Gastrocnemius medialis (tissue), 4 donors: ENCODE measurements at regions not wholly inside any gene's neighbourhood (a gene's known extent, or its start where the extent isn't known, plus 50 kb on each side); places are given as distances from the start of the nearest gene placed in this dataset.

Experiments
- POLR2A ChIP-seq, 2 donors: fragments of 450-650 bp; IDR thresholded peaks; one replicate each; pipeline ENCODE4 v1.6.1; 2017; ENCODE audit warnings: antibody characterized with exemption in 2 of 2, mild to moderate bottlenecking in 2 of 2, moderate library complexity in 2 of 2
- TF ChIP-seq, protein P1 (sequence below), 5 experiments: fragments of 450-650 bp in 3 of 5; fragments of 200-600 bp in 2 of 5; sonication (generic) in 2 of 5; IDR thresholded peaks in 4 of 5; conservative IDR thresholded peaks in 1 of 5; 1 replicate in 4 of 5; 2 replicates in 1 of 5; pipeline ENCODE4 v1.5.1; 2016 to 2019; ENCODE audit warnings: antibody characterized with exemption in 5 of 5, mild to moderate bottlenecking in 3 of 5, moderate library complexity in 3 of 5

GRCh38 chr1:243921111-243921510, 71.1 kb upstream of the AKT3 start:
- no peak for TF ChIP-seq POLR2A (IDR thresholded peaks at IDR 0.05)
- TF ChIP-seq, protein P1, sequence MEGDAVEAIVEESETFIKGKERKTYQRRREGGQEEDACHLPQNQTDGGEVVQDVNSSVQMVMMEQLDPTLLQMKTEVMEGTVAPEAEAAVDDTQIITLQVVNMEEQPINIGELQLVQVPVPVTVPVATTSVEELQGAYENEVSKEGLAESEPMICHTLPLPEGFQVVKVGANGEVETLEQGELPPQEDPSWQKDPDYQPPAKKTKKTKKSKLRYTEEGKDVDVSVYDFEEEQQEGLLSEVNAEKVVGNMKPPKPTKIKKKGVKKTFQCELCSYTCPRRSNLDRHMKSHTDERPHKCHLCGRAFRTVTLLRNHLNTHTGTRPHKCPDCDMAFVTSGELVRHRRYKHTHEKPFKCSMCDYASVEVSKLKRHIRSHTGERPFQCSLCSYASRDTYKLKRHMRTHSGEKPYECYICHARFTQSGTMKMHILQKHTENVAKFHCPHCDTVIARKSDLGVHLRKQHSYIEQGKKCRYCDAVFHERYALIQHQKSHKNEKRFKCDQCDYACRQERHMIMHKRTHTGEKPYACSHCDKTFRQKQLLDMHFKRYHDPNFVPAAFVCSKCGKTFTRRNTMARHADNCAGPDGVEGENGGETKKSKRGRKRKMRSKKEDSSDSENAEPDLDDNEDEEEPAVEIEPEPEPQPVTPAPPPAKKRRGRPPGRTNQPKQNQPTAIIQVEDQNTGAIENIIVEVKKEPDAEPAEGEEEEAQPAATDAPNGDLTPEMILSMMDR (IDR thresholded peaks at IDR 0.05 in 4 of 5, conservative IDR thresholded peaks at IDR 0.05 in 1 of 5): no peak
